Ishikawa (cell line): ENCODE measurements at regions not wholly inside any gene's neighbourhood (a gene's known extent, or its start where the extent isn't known, plus 50 kb on each side); places are given as distances from the start of the nearest gene placed in this dataset.

ENCODE experiments used
- CEBPB ChIP-seq: IDR thresholded peaks from 2 replicates; pipeline ENCODE4 v1.6.1; 2012
- CREB1 ChIP-seq: IDR thresholded peaks from 2 replicates; pipeline ENCODE4 v1.6.1; 2012; ENCODE audit warnings: low read depth
- EGR1 ChIP-seq: IDR thresholded peaks from 2 replicates; pipeline ENCODE4 v1.6.1; 2012
- EP300 ChIP-seq: IDR thresholded peaks from 2 replicates; pipeline ENCODE4 v1.6.1; 2012; ENCODE audit warnings: borderline replicate concordance
- FOXM1 ChIP-seq: IDR thresholded peaks from 2 replicates; pipeline ENCODE4 v1.6.1; 2012; ENCODE audit warnings: low read depth, borderline replicate concordance
- NFIC ChIP-seq: IDR thresholded peaks from 2 replicates; pipeline ENCODE4 v1.6.1; 2012
- RAD21 ChIP-seq: IDR thresholded peaks from 2 replicates; pipeline ENCODE4 v1.6.1; 2012; ENCODE audit warnings: low read depth
- REST ChIP-seq: IDR thresholded peaks from 2 replicates; pipeline ENCODE4 v1.6.1; 2012; ENCODE audit warnings: low read depth, mild to moderate bottlenecking
- TAF1 ChIP-seq: IDR thresholded peaks from 2 replicates; pipeline ENCODE4 v1.6.1; 2012; ENCODE audit warnings: low read depth, mild to moderate bottlenecking
- TCF12 ChIP-seq: IDR thresholded peaks from 2 replicates; pipeline ENCODE4 v1.6.1; 2012; ENCODE audit warnings: low read depth
- TEAD4 ChIP-seq: IDR thresholded peaks from 2 replicates; pipeline ENCODE4 v1.6.1; 2012
- USF1 ChIP-seq: IDR thresholded peaks from 2 replicates; pipeline ENCODE4 v1.6.1; 2012
- YY1 ChIP-seq: IDR thresholded peaks from 2 replicates; pipeline ENCODE4 v1.6.1; 2012; ENCODE audit warnings: low read depth
- ZBTB7A ChIP-seq: IDR thresholded peaks from 2 replicates; pipeline ENCODE4 v1.6.1; 2012; ENCODE audit warnings: low read depth
- TF ChIP-seq, protein P1 (sequence below): IDR thresholded peaks from 2 replicates; pipeline ENCODE4 v1.6.1; 2012

GRCh38 chr2:217151509-217152206 is 291.8 kb upstream of the TNP1 start:
- TF ChIP-seq RAD21, result no peak
- TF ChIP-seq TAF1, result no peak
- no peak for TF ChIP-seq FOXM1
- no peak for TF ChIP-seq EP300
- TF ChIP-seq EGR1, result no peak
- TF ChIP-seq TCF12, result no peak
- no peak for TF ChIP-seq NFIC
- no peak for TF ChIP-seq CREB1
- TF ChIP-seq REST, result no peak

DNA sequence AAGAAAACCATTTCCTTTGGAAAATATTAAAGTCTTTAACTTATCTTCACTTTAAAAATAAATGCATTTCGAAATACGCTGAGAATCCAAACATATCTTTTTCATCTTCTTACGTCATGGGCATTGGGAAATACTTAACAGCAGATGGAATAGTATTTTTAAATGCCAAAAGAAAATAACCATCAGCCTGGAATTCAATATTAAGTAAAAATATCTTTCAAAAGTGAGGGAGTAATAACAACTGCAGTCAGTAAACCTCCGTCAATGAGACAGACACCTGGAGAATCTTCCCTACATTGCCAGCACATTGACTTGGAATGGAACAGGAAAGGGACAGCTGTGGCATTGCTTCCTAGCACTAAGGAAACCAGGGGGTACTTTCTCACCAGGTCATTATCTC is 290.4 kb upstream of the TNP1 start:
- no peak for TF ChIP-seq ZBTB7A
- TF ChIP-seq TAF1, result no peak
- TF ChIP-seq, protein P1, sequence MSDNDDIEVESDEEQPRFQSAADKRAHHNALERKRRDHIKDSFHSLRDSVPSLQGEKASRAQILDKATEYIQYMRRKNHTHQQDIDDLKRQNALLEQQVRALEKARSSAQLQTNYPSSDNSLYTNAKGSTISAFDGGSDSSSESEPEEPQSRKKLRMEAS, result no peak
- no peak for TF ChIP-seq CEBPB
- no peak for TF ChIP-seq NFIC
- no peak for TF ChIP-seq CREB1
- no peak for TF ChIP-seq FOXM1
- TF ChIP-seq EP300, result no peak
- no peak for TF ChIP-seq USF1
- no peak for TF ChIP-seq EGR1
- no peak for TF ChIP-seq YY1
- TF ChIP-seq TEAD4, result no peak
- TF ChIP-seq REST, result no peak
- TF ChIP-seq TCF12, result no peak
- TF ChIP-seq RAD21, result no peak

DNA sequence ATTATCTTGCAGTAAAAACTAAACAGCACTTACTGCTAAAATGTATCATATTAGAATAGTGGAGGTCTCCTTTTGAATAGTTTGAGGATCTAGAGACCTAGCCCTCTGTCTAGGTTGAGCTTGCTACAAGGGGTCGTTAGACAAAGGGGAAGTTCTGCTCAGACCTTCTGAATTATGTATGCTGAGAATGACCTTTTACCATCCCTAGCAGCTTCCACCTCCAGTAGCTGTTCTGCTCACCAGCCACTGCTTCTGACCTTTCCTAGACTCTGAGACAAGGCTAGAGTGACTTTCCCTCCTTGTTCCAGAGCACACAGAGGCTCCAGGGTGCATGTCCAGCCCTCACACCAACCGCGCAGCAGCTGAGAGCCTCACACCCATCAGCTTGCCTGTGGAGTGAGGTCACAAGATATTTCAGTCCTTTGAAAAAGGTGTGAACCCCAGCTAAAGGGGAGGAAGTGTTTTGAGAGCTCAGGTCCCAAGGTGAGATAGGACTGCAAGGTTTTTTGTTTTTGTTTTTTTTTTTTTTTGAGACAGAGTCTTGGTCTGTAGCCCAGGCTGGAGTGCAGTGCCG is 289.3 kb upstream of the TNP1 start:
- TF ChIP-seq EGR1, result no peak

DNA sequence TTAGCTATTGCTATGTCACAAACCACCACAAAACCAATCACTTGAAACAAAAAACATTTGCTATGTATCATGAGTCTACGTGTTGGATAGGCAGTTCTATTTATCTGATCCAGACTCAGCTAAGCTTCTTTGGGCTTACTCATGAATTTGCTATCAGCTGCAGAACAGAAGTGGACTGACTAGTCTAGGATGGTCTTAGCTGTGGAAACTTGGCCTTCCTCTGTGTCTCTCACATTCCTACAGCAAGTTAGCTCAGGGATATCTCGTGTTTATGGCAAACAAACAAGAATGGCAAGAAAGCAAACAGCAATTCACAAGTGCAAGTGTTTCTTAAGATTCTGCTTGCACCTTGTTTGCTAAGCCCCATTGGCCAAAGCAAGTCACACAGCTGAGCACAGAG is 288.0 kb upstream of the TNP1 start:
- no peak for TF ChIP-seq FOXM1
- TF ChIP-seq, protein P1, result no peak
- TF ChIP-seq EGR1, result no peak
- TF ChIP-seq TAF1, result no peak
- no peak for TF ChIP-seq CREB1
- no peak for TF ChIP-seq CEBPB
- TF ChIP-seq USF1, result no peak
- no peak for TF ChIP-seq NFIC
- TF ChIP-seq TEAD4, result no peak
- no peak for TF ChIP-seq ZBTB7A
- TF ChIP-seq EP300, result no peak
- TF ChIP-seq YY1, result no peak
- TF ChIP-seq REST, result no peak
- TF ChIP-seq TCF12, result no peak
- TF ChIP-seq RAD21, result no peak
